Activated T-cell treated with anti-CD3 and anti-CD28 coated beads, Interleukin-2, amount 50 U/mL, for 4 hours (primary cell): ENCODE measurements at regions not wholly inside any gene's neighbourhood (a gene's known extent, or its start where the extent isn't known, plus 50 kb on each side); places are given as distances from the start of the nearest gene placed in this dataset.

Experiments
- ATAC-seq, 2 donors: fragments of 200-7000 bp; cut with Tn5 transposase; one replicate each; pipeline ENCODE4 v1.10.0; 2021
- DNase-seq: peaks from one replicate; pipeline ENCODE4 v3.0.0-alpha.2; 2020
- H3K27me3 Mint-ChIP-seq: one replicate; pipeline ENCODE4 v1.8.0; 2021; ENCODE audit warnings: low read depth, mixed read lengths
- H3K36me3 Mint-ChIP-seq: one replicate; pipeline ENCODE4 v1.8.0; 2022; ENCODE audit warnings: mixed read lengths; ENCODE audit not compliant: insufficient read depth
- H3K4me1 Mint-ChIP-seq: one replicate; pipeline ENCODE4 v1.8.0; 2021; ENCODE audit warnings: low read depth, mixed read lengths
- H3K4me3 Mint-ChIP-seq: one replicate; pipeline ENCODE4 v1.8.0; 2021; ENCODE audit warnings: mild to moderate bottlenecking, moderate library complexity, mixed read lengths
- H3K9me3 Mint-ChIP-seq: one replicate; pipeline ENCODE4 v1.8.0; 2021; ENCODE audit warnings: mixed read lengths

- DNase-seq (no peak), ATAC-seq (no peak)
- Mint-ChIP-seq H3K4me1 (no peaks in the 10 kb centered on the region), H3K27me3 (no peaks in the 10 kb centered on the region), H3K4me3 (no peak overlapping the region), H3K9me3 (peaks cover 19% of the 10 kb centered on the region), H3K36me3 (no peaks in the 10 kb centered on the region)
Observed at GRCh38 chr10:108184114-108184513, 1019.6 kb upstream of the SORCS1 start.

- DNase-seq (no peak), ATAC-seq (no peak)
- H3K27me3 Mint-ChIP-seq, result no peaks in the 10 kb centered on the region
- H3K4me3 Mint-ChIP-seq, result no peak overlapping the region
- peaks cover 11% of the 10 kb centered on the region for H3K9me3 Mint-ChIP-seq
- no peaks in the 10 kb centered on the region for H3K36me3 Mint-ChIP-seq
- no peaks in the 10 kb centered on the region for H3K4me1 Mint-ChIP-seq
Observed at GRCh38 chr10:108180878-108181277, 1016.4 kb upstream of the SORCS1 start.

- no peaks in the 10 kb centered on the region for H3K36me3 Mint-ChIP-seq
- H3K4me1 Mint-ChIP-seq, result no peaks in the 10 kb centered on the region
- no peak for ATAC-seq
- H3K9me3 Mint-ChIP-seq, result peaks cover 24% of the 10 kb centered on the region
- DNase-seq, result no peak
- no peak overlapping the region for H3K4me3 Mint-ChIP-seq
- no peaks in the 10 kb centered on the region for H3K27me3 Mint-ChIP-seq
Observed at GRCh38 chr10:108169846-108170245, 1005.3 kb upstream of the SORCS1 start.

GRCh38 chr10:108167766-108168165, 1003.3 kb upstream of the SORCS1 start:
- ATAC-seq, result no peak
- Mint-ChIP-seq H3K36me3 (no peaks in the 10 kb centered on the region), H3K4me3 (no peak overlapping the region), H3K9me3 (peaks cover 29% of the 10 kb centered on the region), H3K4me1 (no peaks in the 10 kb centered on the region), H3K27me3 (no peaks in the 10 kb centered on the region)
- no peak for DNase-seq

GRCh38 chr10:108166401-108166800, 1001.9 kb upstream of the SORCS1 start:
- Mint-ChIP-seq H3K4me1 (no peaks in the 10 kb centered on the region), H3K9me3 (peaks cover 24% of the 10 kb centered on the region), H3K27me3 (no peaks in the 10 kb centered on the region), H3K36me3 (no peaks in the 10 kb centered on the region), H3K4me3 (no peak overlapping the region)
- no peak for ATAC-seq
- DNase-seq, result no peak

GRCh38 chr10:108147346-108147745, 982.8 kb upstream of the SORCS1 start:
- ATAC-seq (no peak), DNase-seq (no peak)
- Mint-ChIP-seq H3K4me1 (no peaks in the 10 kb centered on the region), H3K9me3 (peaks cover 30% of the 10 kb centered on the region), H3K27me3 (no peaks in the 10 kb centered on the region), H3K36me3 (no peaks in the 10 kb centered on the region), H3K4me3 (no peak overlapping the region)

GRCh38 chr10:108141064-108141463, 976.6 kb upstream of the SORCS1 start:
- Mint-ChIP-seq H3K27me3 (no peaks in the 10 kb centered on the region), H3K9me3 (peaks cover 12% of the 10 kb centered on the region)

GRCh38 chr10:108132303-108132702, 967.8 kb upstream of the SORCS1 start:
- ATAC-seq (no peak), DNase-seq (no peak)
- Mint-ChIP-seq H3K4me3 (no peak overlapping the region), H3K4me1 (no peaks in the 10 kb centered on the region), H3K9me3 (peaks cover 14% of the 10 kb centered on the region), H3K27me3 (no peaks in the 10 kb centered on the region), H3K36me3 (no peaks in the 10 kb centered on the region)

More at GRCh38 chr10:108141064-108141463, 976.6 kb upstream of the SORCS1 start:
- ATAC-seq (no peak), DNase-seq (no peak)
- H3K4me3 Mint-ChIP-seq, result no peak overlapping the region
- H3K4me1 Mint-ChIP-seq, result no peaks in the 10 kb centered on the region
- no peaks in the 10 kb centered on the region for H3K36me3 Mint-ChIP-seq

- H3K36me3 Mint-ChIP-seq, result no peaks in the 10 kb centered on the region
- peaks cover 10% of the 10 kb centered on the region for H3K9me3 Mint-ChIP-seq
- H3K27me3 Mint-ChIP-seq, result no peaks in the 10 kb centered on the region
- no peak overlapping the region for H3K4me3 Mint-ChIP-seq
- ATAC-seq, result no peak
- no peak for DNase-seq
- H3K4me1 Mint-ChIP-seq, result no peaks in the 10 kb centered on the region
Observed at GRCh38 chr10:108130575-108130974, 966.1 kb upstream of the SORCS1 start.

GRCh38 chr10:108112218-108112617, 947.7 kb upstream of the SORCS1 start:
- no peaks in the 10 kb centered on the region for H3K4me1 Mint-ChIP-seq
- no peak overlapping the region for H3K4me3 Mint-ChIP-seq
- no peaks in the 10 kb centered on the region for H3K36me3 Mint-ChIP-seq
- peaks cover 15% of the 10 kb centered on the region for H3K9me3 Mint-ChIP-seq
- ATAC-seq (no peak), DNase-seq (no peak)
- no peaks in the 10 kb centered on the region for H3K27me3 Mint-ChIP-seq

- no peak for DNase-seq
- no peaks in the 10 kb centered on the region for H3K36me3 Mint-ChIP-seq
- no peaks in the 10 kb centered on the region for H3K4me1 Mint-ChIP-seq
- peaks cover 27% of the 10 kb centered on the region for H3K9me3 Mint-ChIP-seq
- no peaks in the 10 kb centered on the region for H3K27me3 Mint-ChIP-seq
- H3K4me3 Mint-ChIP-seq, result no peak overlapping the region
- ATAC-seq, result no peak
Observed at GRCh38 chr10:108104551-108105156, 940.1 kb upstream of the SORCS1 start.

- Mint-ChIP-seq H3K9me3 (peaks cover 11% of the 10 kb centered on the region), H3K27me3 (no peaks in the 10 kb centered on the region), H3K4me3 (no peak overlapping the region), H3K36me3 (no peaks in the 10 kb centered on the region), H3K4me1 (no peaks in the 10 kb centered on the region)
- DNase-seq, result no peak
- ATAC-seq, result no peak
Observed at GRCh38 chr10:108097258-108097657, 932.8 kb upstream of the SORCS1 start.

GRCh38 chr10:108095932-108096925, 931.7 kb upstream of the SORCS1 start:
- no peak for DNase-seq
- Mint-ChIP-seq H3K36me3 (no peaks in the 10 kb centered on the region), H3K27me3 (no peaks in the 10 kb centered on the region), H3K4me1 (no peaks in the 10 kb centered on the region), H3K9me3 (peaks cover 3% of the 10 kb centered on the region), H3K4me3 (no peak overlapping the region)
- no peak for ATAC-seq

GRCh38 chr10:108090476-108091215, 926.1 kb upstream of the SORCS1 start:
- Mint-ChIP-seq H3K36me3 (no peaks in the 10 kb centered on the region), H3K4me1 (no peaks in the 10 kb centered on the region), H3K27me3 (no peaks in the 10 kb centered on the region), H3K4me3 (no peak overlapping the region), H3K9me3 (peaks cover 4% of the 10 kb centered on the region)
- ATAC-seq, result no peak
- DNase-seq, result no peak
